GM18870 (cell line): ENCODE measurements at regions not wholly inside any gene's neighbourhood (a gene's known extent, or its start where the extent isn't known, plus 50 kb on each side); places are given as distances from the start of the nearest gene placed in this dataset.

ENCODE experiments used
- ATAC-seq: cut with Tn5 transposase; IDR thresholded peaks from one replicate; pipeline ENCODE4 v1.9.1; 2021; ENCODE audit warnings: moderate library complexity; ENCODE audit not compliant: unreplicated experiment

- no peak for ATAC-seq
Measured at GRCh38 chr4:22897520-22898108, 204.9 kb downstream of the GBA3 start.

- ATAC-seq = no peak
Measured at GRCh38 chr4:22895482-22895881, 202.7 kb downstream of the GBA3 start.

DNA sequence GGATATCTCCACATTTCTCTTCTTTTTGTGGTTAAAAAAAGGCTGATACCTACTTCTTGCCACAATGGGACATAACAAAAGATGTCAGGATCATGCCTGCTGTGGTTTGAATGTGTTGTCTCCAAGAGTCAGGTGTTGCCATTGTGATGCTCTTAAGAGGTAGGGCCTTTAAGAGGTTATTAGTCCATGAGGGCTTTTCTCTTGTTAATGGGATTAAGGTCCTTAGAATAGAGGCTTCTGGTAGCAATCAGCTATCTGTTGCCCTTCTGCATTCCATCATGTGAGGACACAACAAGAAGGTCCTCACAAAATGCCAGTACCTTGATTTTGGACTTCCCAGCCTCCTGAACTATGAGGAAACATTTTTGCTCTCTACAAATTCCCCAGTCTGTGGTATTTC, 191.4 kb downstream of the GBA3 start:
- no peak for ATAC-seq

DNA sequence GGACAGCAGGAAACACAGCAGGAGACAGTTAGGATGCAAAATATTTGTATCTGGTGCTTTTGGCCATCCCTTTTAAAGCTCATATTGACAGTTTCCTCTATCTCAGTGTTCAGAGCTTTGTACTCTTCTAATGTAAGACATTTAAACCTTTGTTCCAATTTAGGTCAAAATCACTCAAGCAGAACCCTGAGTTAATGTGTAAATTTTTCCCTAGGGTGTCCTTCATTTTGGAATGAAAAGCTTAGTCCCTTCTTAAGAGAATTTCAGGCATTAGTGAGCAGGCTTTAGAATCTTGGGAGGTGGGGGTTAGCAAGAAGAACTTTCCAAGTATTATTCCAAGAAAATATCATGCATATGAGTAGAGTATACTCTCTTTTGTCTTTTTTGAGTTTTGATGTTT, 188.7 kb downstream of the GBA3 start:
- no peak for ATAC-seq

DNA sequence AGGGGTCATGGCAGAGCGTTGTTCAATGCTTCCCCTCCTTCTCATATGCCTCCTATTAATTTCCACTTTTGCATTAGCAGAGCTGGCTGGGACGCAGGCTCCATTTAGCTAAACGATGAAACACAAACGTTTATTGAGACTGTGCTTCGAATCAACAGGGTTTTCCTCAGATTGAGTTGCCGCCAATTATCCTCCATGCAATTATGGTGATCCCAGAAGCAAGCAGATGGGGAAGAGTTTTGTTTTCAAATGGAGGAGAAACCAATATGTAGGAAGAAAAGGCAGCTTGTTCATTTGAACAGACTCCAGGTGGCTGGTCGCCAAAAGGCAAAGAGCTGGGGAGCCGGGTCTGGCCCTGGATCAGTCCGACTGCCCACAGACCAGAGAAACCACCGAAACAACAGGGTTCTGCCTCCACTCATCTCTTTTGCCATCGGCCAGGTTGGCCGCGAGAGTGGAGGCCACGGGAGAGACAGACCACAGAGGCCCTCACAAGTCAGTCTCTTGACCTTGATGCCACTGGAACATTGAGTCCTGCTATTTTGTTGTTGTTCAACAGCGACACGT, 184.8 kb downstream of the GBA3 start:
- no peak for ATAC-seq

GRCh38 chr4:22876270-22876669, 183.5 kb downstream of the GBA3 start:
- no peak for ATAC-seq

DNA sequence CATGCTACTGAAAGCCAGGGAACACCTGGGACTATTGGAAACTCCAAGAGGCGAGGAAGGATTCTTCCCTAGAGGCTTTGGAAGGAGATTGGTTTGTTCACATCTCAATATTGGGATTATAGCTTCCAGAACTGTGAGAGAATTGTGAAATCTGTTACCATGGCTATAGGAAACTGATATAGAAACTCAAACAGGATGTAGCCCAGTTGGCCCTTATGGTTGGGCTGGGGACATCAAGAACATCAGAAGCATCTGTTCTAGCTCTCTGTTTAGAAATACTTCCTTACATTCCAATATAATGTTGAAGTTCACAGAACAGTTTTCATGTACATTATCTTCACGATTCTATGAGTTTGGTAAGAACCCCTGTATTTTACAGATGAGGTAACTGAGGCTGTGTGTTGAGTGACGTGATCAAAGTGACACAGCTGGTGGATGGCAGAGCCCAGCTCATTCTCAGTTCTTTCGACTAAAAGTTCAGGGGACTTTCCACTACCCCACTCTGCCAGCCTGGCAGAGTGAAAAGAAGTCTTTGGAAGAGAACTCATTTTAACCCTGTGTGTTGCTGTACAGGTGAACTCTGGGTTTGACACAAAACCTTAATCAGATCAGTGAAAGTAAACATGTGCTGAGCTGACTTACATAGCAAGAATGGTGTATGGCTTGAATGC, 183.0 kb downstream of the GBA3 start:
- ATAC-seq = no peak

DNA sequence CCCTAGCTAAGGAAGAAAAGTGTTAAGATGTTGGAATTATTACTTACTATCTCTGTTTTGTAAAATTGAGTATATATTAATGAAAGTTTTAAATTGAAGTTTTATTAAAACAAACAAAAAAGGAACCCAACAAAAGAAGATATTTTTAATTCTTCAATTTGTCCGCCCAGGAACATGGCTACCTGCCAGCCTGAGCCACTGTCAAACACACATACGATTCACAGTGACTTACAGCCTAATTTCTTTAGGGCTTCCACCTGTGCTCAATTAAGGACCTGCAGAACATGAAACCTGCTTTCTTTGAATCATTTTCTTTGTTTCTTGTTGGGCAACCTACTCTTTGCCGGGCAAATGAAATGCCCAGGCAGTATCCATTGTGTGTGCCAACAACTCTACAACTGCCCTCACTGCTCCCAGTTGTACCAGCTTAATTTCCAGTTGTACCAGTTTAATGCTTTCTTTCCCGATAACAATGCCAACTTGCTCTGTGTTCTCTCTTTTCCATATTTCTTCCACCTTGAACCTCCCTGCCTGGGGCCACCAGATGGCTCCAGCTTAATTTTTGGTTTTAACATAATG, 181.7 kb downstream of the GBA3 start:
- ATAC-seq = no peak

DNA sequence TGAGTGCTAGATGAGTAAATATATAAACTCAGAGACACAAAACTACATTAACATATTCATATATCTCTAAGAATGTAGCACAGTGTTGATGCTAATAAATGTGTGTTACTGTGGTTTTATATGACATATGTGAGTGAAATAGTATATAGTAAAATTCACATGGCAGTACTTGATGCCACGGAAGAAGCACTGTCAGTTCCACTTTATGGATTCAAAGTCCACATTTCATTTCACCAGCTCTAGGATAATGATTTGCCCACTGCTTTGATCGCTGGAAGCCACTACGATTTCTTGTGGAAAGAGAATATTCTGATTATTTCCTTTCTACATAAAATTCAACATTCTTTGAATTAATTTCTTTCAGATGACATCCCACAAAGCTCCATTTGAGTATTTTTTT, 181.2 kb downstream of the GBA3 start:
- no peak for ATAC-seq

GRCh38 chr4:22870847-22871449, 178.2 kb downstream of the GBA3 start:
- no peak for ATAC-seq

- no peak for ATAC-seq
Measured at GRCh38 chr4:22869235-22869634, 176.5 kb downstream of the GBA3 start.
